ENCODE measurements at regions not wholly inside any gene's neighbourhood (a gene's known extent, or its start where the extent isn't known, plus 50 kb on each side); places are given as distances from the start of the nearest gene placed in this dataset.
"Not testable (repeated sequence)": the region's sequence is repeated elsewhere in the genome, so short reads cannot be mapped to it uniquely, and the experiment has no call there.

- no peak for DNase-seq (ENCODE audit: low spot score)
Observed at GRCh38 chr11:15300341-15300740, 185.6 kb downstream of the INSC start.

GRCh38 chr11:15307619-15308024 is 192.9 kb downstream of the INSC start:
- no peak for DNase-seq (ENCODE audit: low spot score)

DNA sequence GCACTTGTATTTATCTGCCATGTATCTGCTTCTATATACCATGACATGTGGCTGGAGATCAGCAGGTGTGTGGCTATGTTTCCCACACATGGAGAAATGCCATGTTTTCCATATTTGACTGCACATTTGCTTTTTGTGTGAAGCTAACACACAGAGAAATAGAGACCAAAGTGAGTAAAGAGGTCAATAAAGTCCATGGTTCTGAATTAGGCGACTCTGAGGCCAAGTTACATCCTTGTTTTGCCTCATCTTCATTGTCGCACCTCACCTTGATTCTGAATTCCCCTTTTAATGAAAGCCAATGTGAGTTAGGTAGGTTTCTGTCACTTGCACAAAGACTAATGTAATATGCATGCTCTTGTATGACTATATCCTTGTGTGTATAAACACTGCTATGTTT is 194.1 kb downstream of the INSC start:
- no peak for DNase-seq (ENCODE audit: low spot score)

DNA sequence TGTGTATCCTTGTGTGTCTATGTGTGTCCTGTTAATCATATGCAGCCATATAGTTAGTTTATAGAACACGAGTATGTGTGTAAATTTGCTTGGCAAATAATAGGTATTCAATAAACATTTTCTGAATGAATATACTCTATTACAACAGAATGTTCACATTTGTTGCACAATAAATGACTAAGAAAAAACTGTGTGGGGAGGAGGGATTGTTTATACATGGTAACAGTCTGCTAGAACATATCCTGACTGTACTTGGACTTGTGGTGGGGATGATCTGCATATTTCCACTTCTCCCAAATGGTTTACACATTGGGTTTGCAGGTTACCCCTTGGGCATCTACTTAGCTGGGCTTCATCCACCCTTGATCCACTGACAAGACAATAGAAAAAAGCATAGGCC is 194.6 kb downstream of the INSC start:
- no peak for DNase-seq (ENCODE audit: low spot score)

DNA sequence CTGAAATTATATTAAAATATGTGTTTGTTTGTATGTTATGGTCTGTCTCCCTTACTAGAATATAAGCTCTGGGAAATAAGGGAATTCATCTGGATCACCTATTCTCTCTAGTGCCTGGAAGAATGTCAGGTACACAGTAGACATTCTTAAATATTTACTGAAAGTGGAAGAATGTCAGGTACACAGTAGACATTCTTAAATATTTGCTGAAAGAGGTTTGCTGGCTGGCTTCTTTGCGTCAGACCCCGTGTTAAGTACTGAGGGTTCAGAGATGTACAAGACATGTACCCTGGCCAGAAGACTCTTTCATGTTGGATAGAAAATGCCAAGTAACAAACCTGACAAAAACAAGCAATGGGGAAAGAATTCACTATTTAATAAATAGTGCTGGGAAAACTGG is 199.1 kb downstream of the INSC start:
- no peak for DNase-seq (ENCODE audit: low spot score)

DNA sequence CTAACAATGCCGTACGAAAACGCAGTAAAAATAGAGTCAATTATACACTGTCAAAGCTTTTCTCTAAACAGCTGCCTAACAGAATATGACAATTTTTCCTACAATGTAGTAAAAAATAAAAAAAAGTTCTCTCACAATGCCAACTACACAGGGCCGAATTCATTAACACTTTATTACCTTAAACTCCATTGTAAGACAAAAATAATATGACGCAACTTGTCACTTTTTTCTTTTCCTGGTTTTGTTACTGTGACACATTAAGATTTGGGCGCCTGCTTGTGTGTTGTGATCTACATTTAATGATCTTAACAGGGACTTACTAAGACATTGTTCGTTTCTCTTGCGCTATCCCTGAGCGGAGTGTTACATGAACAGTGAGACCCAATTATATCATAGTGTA is 204.1 kb downstream of the INSC start:
- no peak for DNase-seq (ENCODE audit: low spot score)

GRCh38 chr11:15326520-15326919 is 211.8 kb downstream of the INSC start:
- DNase-seq (ENCODE audit: low spot score) = no peak

- DNase-seq (ENCODE audit: low spot score) = peak; percentile 53
Observed at GRCh38 chr11:15327786-15328231, 213.1 kb downstream of the INSC start.

GRCh38 chr11:15333407-15333806 is 218.7 kb downstream of the INSC start:
- DNase-seq (ENCODE audit: low spot score) = no peak

- no peak for DNase-seq (ENCODE audit: low spot score)
Observed at GRCh38 chr11:15334766-15335165, 220.0 kb downstream of the INSC start.

- DNase-seq (ENCODE audit: low spot score) = no peak
Observed at GRCh38 chr11:15336021-15336420, 221.3 kb downstream of the INSC start.

DNA sequence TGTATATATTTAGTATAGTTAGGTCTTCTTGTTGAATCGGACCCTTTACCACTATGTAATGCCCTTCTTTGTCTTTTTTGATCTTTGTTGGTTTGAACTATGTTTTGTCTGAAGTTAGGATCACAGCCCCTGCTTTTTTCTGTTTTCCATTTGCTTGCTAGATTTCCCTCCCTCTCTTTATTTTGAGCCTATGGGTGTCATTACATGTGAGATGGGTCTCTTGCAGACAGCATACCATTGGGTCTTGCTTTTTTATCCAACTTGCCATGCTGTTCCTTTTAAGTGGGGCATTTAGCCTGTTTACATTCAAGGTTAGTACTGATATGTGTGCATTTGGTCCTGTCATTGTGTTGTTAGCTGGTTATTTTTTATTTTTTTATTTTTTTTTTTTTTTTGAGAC is 224.6 kb downstream of the INSC start:
- no peak for DNase-seq (ENCODE audit: low spot score)

- DNase-seq (ENCODE audit: low spot score) = no peak
Observed at GRCh38 chr11:15341587-15341986, 226.9 kb downstream of the INSC start.

DNA sequence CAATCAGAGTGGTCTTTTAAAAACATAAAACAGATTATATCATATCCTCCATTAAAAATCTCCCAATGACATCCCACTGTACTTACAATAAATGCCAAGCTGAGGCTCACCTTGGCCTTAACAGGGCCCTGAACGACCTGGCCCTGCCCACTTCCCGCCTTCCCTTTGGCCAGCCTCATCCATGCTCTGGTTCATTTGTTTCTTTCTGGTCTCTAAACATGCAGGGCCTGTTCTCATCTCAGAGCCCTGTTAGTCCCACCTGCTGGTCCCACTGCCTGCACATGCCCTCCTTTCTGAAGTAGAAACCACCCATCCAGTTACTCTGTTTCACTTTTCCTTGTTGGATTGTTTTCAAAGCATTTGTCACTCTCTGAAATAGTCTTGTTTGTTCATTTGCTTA is 227.4 kb downstream of the INSC start:
- no peak for DNase-seq (ENCODE audit: low spot score)

DNA sequence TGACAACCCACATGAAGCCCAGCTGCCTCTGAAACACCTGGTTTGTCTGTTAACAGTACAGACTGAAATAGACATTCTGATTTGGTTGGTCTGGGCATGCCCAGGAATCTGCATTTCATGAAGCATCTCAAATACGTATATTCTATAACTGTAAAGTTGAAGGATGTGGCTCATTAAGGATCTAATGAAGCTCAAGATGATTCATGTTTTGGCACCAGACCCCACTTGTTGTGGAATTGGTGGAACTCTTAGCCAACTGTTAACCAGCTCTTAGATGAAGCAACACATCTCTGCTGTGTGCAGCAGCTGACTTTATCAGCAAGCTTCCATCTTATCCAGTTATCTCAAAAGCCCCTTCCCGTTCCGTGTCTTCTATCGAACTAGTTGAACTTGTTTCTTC is 232.2 kb downstream of the INSC start:
- no peak for DNase-seq (ENCODE audit: low spot score)

GRCh38 chr11:15347969-15348734 is 233.4 kb downstream of the INSC start:
- no peak for DNase-seq (ENCODE audit: low spot score)

- DNase-seq (ENCODE audit: low spot score) = no peak
Observed at GRCh38 chr11:15349413-15349812, 234.7 kb downstream of the INSC start.

- no peak for DNase-seq (ENCODE audit: low spot score)
Observed at GRCh38 chr11:15361316-15361715, 246.6 kb downstream of the INSC start.

DNA sequence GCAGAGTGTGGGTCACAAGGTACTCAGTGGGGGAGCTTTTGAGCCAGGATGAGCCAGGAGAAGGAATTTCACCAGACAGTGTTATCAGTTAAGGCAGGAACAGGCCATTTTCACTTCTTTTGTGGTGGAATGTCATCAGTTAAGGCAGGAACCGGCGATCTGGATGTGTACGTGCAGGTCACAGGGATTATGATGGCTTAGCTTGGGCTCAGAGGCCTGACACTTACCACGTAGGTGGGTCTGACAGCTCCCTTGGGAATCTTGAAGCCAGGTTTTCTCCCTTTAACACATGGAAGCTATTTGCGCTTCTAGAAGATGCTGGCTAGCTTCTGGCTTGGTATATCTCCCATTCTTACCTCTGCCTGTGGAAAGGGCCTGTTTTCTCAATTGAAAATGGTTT is 250.6 kb downstream of the INSC start:
- DNase-seq (ENCODE audit: low spot score) = not testable (repeated sequence)

- DNase-seq (ENCODE audit: low spot score) = no peak
Observed at GRCh38 chr11:15367695-15368094, 253.0 kb downstream of the INSC start.

- DNase-seq (ENCODE audit: low spot score) = no peak
Observed at GRCh38 chr11:15370495-15371147, 255.9 kb downstream of the INSC start.

DNA sequence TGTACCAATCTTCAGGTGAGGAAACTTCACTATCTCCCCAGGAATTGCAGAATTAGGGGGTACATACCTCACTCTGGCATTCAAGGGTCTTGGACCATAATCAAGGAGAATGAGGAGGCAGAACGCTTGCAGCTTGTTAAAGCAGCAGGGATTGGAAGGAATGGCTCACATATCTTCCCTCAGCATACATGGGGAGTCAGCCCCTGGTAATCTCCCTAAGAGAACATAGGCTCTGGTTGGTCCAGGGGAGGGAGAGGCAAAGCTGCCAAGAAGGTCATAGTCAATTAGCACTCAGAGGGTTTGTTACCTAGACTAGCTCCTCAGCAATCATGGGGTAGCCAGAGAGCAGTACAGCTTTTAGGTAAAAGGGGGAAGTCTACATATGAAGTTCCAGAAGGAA is 256.8 kb downstream of the INSC start:
- no peak for DNase-seq (ENCODE audit: low spot score)

GRCh38 chr11:15374418-15374817 is 259.7 kb downstream of the INSC start:
- no peak for DNase-seq (ENCODE audit: low spot score)

GRCh38 chr11:15378941-15379340 is 264.2 kb downstream of the INSC start:
- DNase-seq (ENCODE audit: low spot score) = no peak
